ENCODE measurements at regions not wholly inside any gene's neighbourhood (a gene's known extent, or its start where the extent isn't known, plus 50 kb on each side); places are given as distances from the start of the nearest gene placed in this dataset.

DNA sequence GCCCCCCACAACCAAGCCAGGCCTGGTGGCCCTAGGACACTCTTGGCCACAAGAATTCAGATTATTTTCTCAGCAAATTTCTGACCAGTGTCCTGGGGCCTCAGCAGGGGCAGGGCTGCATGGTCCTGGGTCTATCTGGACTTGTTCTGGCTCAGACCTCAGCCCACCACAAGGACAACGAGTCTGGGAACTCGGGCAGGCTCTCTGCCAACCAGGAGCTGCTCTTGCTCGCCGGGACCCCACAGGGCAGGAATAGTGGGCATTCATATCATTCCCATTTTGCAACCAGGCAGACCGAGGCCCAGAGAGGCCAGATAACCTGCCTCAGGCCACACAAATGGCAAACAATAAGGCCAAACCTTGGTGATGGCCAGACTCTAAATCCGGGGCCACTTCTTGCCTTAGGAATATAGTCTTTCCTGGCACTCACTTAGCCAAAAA lies 75.4 kb upstream of the WNT7B start:
- no peaks in the 10 kb centered on the region for H3K9me3 Mint-ChIP-seq
- H3K27me3 Mint-ChIP-seq (ENCODE audit: low read depth): no peaks in the 10 kb centered on the region
- TF ChIP-seq, protein P1, sequence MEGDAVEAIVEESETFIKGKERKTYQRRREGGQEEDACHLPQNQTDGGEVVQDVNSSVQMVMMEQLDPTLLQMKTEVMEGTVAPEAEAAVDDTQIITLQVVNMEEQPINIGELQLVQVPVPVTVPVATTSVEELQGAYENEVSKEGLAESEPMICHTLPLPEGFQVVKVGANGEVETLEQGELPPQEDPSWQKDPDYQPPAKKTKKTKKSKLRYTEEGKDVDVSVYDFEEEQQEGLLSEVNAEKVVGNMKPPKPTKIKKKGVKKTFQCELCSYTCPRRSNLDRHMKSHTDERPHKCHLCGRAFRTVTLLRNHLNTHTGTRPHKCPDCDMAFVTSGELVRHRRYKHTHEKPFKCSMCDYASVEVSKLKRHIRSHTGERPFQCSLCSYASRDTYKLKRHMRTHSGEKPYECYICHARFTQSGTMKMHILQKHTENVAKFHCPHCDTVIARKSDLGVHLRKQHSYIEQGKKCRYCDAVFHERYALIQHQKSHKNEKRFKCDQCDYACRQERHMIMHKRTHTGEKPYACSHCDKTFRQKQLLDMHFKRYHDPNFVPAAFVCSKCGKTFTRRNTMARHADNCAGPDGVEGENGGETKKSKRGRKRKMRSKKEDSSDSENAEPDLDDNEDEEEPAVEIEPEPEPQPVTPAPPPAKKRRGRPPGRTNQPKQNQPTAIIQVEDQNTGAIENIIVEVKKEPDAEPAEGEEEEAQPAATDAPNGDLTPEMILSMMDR (IDR thresholded peaks at IDR 0.05; ENCODE audit: unreplicated experiment in 3 of 3): no peak
- peak overlapping the region; percentile 93 to 99 (median 97) for H3K27ac Mint-ChIP-seq
- H3K4me1 Mint-ChIP-seq: peaks cover 36% of the 10 kb centered on the region
- peak overlapping the region in 2 of 3 experiments; percentile 67 to 83 for H3K4me3 Mint-ChIP-seq
- H3K36me3 Mint-ChIP-seq (ENCODE audit: low read depth): no peaks in the 10 kb centered on the region

DNA sequence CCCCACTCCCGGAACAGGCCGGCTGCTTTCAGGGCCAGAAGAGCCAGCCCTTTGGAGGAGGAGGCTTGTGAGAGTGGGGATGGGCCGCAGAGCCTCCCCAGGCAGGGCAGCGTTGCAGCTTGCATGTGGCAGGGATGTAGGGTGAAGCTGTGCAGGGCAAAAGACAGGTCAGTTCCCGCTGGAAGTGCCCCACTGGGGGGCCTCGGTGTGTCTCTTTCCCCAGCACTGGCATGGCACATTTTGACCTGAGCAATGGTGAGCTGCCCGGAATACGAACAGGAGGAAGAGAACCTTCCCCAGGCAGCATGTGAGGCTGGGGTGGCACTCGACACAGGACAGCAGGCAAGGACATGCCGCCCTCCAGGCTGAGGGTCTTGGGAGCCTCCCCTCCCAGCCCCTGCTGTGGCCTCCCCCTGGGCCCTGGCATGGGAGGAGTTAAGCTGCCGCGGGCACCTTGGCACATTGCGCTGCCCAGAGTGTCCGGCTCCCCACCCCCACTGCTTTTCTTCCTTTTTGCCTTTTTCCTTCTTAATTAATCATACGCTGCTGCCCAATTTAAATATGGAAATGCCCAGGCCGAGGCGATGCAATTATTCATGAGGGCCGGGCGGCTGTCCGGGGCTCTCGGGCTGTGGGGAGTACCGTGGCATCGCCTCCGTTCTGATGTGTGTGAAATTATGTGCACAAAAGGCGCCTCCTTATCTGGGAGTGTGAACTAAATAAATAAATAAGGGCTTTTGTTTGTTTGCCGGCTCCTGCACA lies 76.0 kb upstream of the WNT7B start:
- no peaks in the 10 kb centered on the region for H3K9me3 Mint-ChIP-seq
- H3K4me1 Mint-ChIP-seq: peaks cover 38% of the 10 kb centered on the region
- peak overlapping the region; percentile 93 to 99 (median 97) for H3K27ac Mint-ChIP-seq
- H3K4me3 Mint-ChIP-seq: peak overlapping the region; percentile 70 to 88 (median 83)
- H3K36me3 Mint-ChIP-seq (ENCODE audit: low read depth): no peaks in the 10 kb centered on the region
- TF ChIP-seq, protein P1 (IDR thresholded peaks at IDR 0.05; ENCODE audit: unreplicated experiment in 3 of 3): no peak
- no peaks in the 10 kb centered on the region for H3K27me3 Mint-ChIP-seq (ENCODE audit: low read depth)

DNA sequence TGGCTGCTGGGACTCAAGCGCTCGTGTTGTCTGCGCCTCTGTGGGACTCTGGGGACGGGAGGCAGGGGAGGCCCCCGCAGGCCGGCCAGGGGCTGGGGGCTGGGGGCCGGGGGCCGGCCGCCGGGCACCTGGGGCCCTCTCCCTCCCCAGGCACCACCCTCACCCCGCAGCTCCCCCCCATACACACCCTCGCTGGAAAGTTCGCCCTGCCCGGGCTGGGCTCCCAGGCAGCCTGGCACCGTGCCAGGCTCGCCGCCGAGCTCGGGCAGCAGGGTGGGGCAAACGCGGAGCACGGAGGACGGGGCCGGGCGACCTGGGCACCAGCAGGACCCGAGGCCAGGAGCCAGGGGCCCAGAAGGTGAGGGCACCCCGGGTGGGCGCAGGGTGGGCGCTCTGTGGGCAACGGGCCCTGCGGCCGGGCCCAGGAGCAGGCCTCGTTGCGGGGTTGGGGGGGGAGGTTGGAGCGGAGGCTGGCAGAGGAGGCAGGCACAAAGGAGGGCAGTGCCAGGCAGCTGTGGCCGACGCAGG lies 76.7 kb upstream of the WNT7B start:
- peak overlapping the region; percentile 70 to 88 (median 83) for H3K4me3 Mint-ChIP-seq
- no peaks in the 10 kb centered on the region for H3K27me3 Mint-ChIP-seq (ENCODE audit: low read depth)
- H3K27ac Mint-ChIP-seq: peak overlapping the region; percentile 93 to 99 (median 97)
- H3K4me1 Mint-ChIP-seq: peaks cover 44% of the 10 kb centered on the region
- H3K9me3 Mint-ChIP-seq: no peaks in the 10 kb centered on the region
- no peaks in the 10 kb centered on the region for H3K36me3 Mint-ChIP-seq (ENCODE audit: low read depth)
- TF ChIP-seq, protein P1 (IDR thresholded peaks at IDR 0.05; ENCODE audit: unreplicated experiment in 3 of 3): no peak

DNA sequence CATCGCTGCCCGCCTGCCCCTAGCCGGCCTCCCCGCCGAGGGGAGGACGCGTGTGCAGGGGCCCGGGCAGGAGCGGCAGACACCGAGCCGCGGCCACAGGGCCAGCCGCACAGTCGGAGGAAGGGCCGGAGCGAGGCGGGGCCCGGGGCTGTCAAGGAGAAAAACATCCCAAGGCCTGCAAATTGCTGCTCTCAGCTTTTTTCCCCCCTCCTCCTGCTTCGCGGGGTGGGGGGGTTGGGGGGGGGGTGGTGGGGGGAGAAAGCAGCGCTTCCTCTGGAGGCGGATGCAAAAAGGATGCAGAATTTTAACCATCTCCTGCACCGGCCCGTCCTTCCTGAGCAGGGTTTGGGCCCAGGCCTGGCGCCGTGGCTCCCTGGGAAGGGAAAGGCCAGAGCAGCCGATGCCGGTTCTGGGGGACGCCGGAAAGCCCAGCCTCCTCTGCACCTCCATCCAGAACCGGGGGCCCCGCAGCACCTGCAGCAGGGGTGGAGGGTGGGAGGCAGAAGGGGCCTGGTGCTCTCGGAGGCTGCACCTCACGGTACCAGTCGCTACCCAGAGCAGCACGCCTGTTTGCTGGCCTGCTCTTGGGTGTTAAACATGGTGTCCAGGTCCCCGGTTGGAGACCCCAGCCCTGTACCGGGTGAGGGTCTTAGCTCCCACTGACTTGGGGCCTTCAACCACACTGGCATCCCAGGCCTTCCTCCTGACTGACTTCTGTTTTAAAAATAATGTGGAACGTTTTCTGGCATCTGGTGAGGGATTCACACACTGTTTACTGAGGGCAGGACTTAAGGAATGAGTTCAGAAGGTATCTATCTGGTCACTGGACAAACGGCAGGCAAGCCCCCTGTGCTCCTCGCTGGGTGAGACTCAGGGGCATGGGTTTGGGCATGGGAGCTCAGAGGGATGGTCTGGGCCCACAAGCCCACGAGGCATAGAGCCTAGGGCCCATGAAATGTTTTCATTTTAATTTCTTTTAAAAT lies 77.4 kb upstream of the WNT7B start:
- no peaks in the 10 kb centered on the region for H3K36me3 Mint-ChIP-seq (ENCODE audit: low read depth)
- TF ChIP-seq, protein P1 (IDR thresholded peaks at IDR 0.05; ENCODE audit: unreplicated experiment in 3 of 3): no peak
- H3K4me1 Mint-ChIP-seq: peaks cover 46% of the 10 kb centered on the region
- no peaks in the 10 kb centered on the region for H3K27me3 Mint-ChIP-seq (ENCODE audit: low read depth)
- no peaks in the 10 kb centered on the region for H3K9me3 Mint-ChIP-seq
- peak overlapping the region; percentile 85 to 99 (median 88) for H3K27ac Mint-ChIP-seq
- H3K4me3 Mint-ChIP-seq: peak overlapping the region; percentile 31 to 86 (median 44)

DNA sequence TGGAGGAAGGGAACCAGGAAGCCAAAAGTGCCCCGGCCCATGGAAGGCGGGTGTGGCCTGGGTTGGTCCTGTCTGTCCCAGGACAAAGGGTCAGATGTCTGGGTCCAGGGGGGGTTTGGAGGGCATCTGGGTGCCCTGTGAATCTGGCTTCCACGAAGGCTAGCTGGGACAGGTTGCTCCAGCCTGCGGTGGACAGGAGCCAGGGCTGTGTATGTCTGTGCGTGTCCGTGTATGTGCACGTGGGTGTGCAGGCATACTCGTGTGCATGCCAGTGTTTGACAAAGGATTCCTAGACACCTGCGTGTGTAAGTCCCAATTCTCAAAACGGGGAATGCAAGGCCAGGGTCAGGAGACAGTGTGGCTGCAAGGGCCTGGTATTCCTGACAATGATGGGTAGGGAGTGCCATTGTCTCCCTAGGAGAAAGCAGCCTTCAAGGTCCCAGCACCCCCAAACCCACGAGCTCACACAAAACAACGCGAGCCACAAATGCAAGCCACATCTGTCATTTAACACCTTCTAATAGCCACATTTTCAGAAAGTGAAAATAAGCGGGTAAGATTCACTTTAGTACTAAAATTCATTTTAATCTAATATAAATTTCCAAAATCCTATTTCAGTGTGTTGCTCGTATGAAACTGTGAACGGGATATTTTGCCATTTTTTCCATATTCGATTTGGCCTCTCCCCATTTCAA lies 78.4 kb upstream of the WNT7B start:
- no peaks in the 10 kb centered on the region for H3K36me3 Mint-ChIP-seq (ENCODE audit: low read depth)
- H3K27me3 Mint-ChIP-seq (ENCODE audit: low read depth): no peaks in the 10 kb centered on the region
- peak overlapping the region; percentile 30 to 99 (median 85) for H3K27ac Mint-ChIP-seq
- TF ChIP-seq, protein P1 (IDR thresholded peaks at IDR 0.05; ENCODE audit: unreplicated experiment in 3 of 3): no peak
- H3K4me1 Mint-ChIP-seq: peaks cover 42% of the 10 kb centered on the region
- H3K9me3 Mint-ChIP-seq: no peaks in the 10 kb centered on the region
- H3K4me3 Mint-ChIP-seq: peak overlapping the region in 1 of 3 experiments; percentile 14

Data from nephron (organoid).